Mammary epithelial cell (primary cell): ENCODE measurements at regions not wholly inside any gene's neighbourhood (a gene's known extent, or its start where the extent isn't known, plus 50 kb on each side); places are given as distances from the start of the nearest gene placed in this dataset.

Source experiments
- CTCF ChIP-seq, 2 donors: IDR thresholded peaks in 1 of 2; conservative IDR thresholded peaks in 1 of 2; 2 replicates each; pipeline ENCODE4 v1.5.1; 2011 to 2012; ENCODE audit warnings: inconsistent platforms in 2 of 2, low read length in 2 of 2, mild to moderate bottlenecking in 2 of 2, control low read depth in 1 of 2, low read depth in 1 of 2; ENCODE audit not compliant: insufficient read depth in 1 of 2; ENCODE audit errors: extremely low read depth in 1 of 2
- EZH2 ChIP-seq: IDR thresholded peaks from 2 replicates; pipeline ENCODE4 v1.6.1; 2012; ENCODE audit warnings: low read length, inconsistent platforms, borderline replicate concordance

GRCh38 chr2:192555740-192556139 lies 361.0 kb upstream of the TMEFF2 start:
- TF ChIP-seq CTCF (conservative IDR thresholded peaks at IDR 0.05 in 1 of 2, IDR thresholded peaks at IDR 0.05 in 1 of 2; ENCODE audit: extremely low read depth in 1 of 2, insufficient read depth in 1 of 2, low read depth in 1 of 2, low read length in 2 of 2) = no peak
- TF ChIP-seq EZH2 = no peak
